DOHH2 (cell line): ENCODE measurements at regions not wholly inside any gene's neighbourhood (a gene's known extent, or its start where the extent isn't known, plus 50 kb on each side); places are given as distances from the start of the nearest gene placed in this dataset.

Experiments used
- H3F3A ChIP-seq: fragments of 200-600 bp; sonication (generic), shearing (Covaris generic); 2 replicates; pipeline ENCODE4 v1.6.0; 2016; ENCODE audit warnings: antibody characterized with exemption, mild to moderate bottlenecking; ENCODE audit not compliant: control insufficient read depth, insufficient read depth
- H3K27ac ChIP-seq: fragments of 200-600 bp; sonication (generic); 2 replicates; pipeline ENCODE4 v1.5.1; 2014; ENCODE audit warnings: low read depth, mild to moderate bottlenecking, low read length, moderate library complexity
- H3K27me3 ChIP-seq: fragments of 200-600 bp; sonication (generic); 2 replicates; pipeline ENCODE4 v1.6.1; 2014; ENCODE audit warnings: mild to moderate bottlenecking, low read length, mixed read lengths; ENCODE audit not compliant: control insufficient read depth
- H3K36me3 ChIP-seq: fragments of 200-600 bp; sonication (generic); 2 replicates; pipeline ENCODE4 v1.6.1; 2014; ENCODE audit warnings: mild to moderate bottlenecking, low read length, moderate library complexity, mixed read lengths; ENCODE audit not compliant: control insufficient read depth
- H3K4me1 ChIP-seq: fragments of 200-600 bp; sonication (generic); 2 replicates; pipeline ENCODE4 v1.6.1; 2014; ENCODE audit warnings: mild to moderate bottlenecking, low read length, mixed read lengths; ENCODE audit not compliant: control insufficient read depth
- H3K4me2 ChIP-seq: fragments of 200-600 bp; sonication (generic); 2 replicates; pipeline ENCODE4 v1.6.0; 2014; ENCODE audit warnings: mild to moderate bottlenecking, low read length, moderate library complexity
- H3K4me3 ChIP-seq: fragments of 200-600 bp; sonication (generic); 2 replicates; pipeline ENCODE4 v1.5.1; 2014; ENCODE audit warnings: mild to moderate bottlenecking, low read length, mixed read lengths
- H3K79me2 ChIP-seq: fragments of 200-600 bp; sonication (generic); 2 replicates; pipeline ENCODE4 v1.6.1; 2014; ENCODE audit warnings: mild to moderate bottlenecking, low read length, mixed read lengths; ENCODE audit not compliant: control insufficient read depth
- H3K9me2 ChIP-seq: fragments of 200-600 bp; sonication (generic); replicated peaks from 2 replicates; pipeline ENCODE4 v1.6.1; 2014; ENCODE audit warnings: mild to moderate bottlenecking, low read length, mixed read lengths; ENCODE audit not compliant: control insufficient read depth
- H3K9me3 ChIP-seq: fragments of 200-600 bp; sonication (generic); 2 replicates; pipeline ENCODE4 v1.6.1; 2014; ENCODE audit warnings: antibody characterized with exemption, low read length, mixed read lengths; ENCODE audit not compliant: control insufficient read depth, insufficient read depth
- H4K20me1 ChIP-seq: fragments of 200-600 bp; sonication (generic); 2 replicates; pipeline ENCODE4 v1.6.0; 2014; ENCODE audit warnings: low read depth, mild to moderate bottlenecking, antibody characterized with exemption, low read length, moderate library complexity; ENCODE audit not compliant: control insufficient read depth, insufficient read depth
- EZH2phosphoT487 ChIP-seq: fragments of 200-600 bp; sonication (generic); IDR thresholded peaks from 2 replicates; pipeline ENCODE4 v1.6.1; 2017; ENCODE audit warnings: borderline replicate concordance, mild to moderate bottlenecking, antibody characterized with exemption, low read length, moderate library complexity, mixed read lengths
- TF ChIP-seq, protein P1 (sequence below): fragments of 200-600 bp; sonication (generic); IDR thresholded peaks from one replicate; pipeline ENCODE4 v1.5.1; 2014; ENCODE audit warnings: antibody characterized with exemption, mild to moderate bottlenecking, low read depth, low read length; ENCODE audit not compliant: poor library complexity, severe bottlenecking

DNA sequence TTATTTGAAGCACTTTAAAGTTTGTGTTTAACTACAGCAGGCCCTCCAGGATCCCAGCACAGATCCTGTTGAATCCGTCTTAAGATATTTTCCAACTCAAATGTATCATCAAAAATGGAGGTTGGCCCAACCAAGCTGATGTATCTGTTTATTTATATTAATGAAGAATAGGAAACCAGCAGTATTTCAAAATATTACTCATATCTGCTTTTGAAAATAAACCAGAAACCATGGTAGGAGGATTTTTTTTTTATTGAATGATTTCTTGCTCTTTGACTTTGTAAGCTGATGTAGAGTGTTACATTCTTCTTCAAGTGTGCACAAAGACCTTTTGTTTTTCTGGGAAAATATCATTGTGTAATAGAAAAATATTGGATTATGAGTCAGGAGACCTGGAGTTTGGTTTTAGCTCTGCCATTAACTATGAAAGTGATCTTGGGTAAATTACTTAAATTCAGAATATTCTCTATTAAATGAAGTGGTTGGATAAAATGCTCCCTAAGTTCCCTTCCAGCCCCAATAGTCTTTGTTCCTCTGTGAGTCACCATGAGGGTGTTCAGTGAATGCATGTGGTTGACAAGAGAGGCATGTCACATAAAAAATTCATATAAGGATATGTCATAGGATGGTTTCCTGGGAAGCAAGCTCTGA lies 221.3 kb upstream of the GAP43 start:
- H3K27me3 ChIP-seq, result no peaks in the 10 kb centered on the region
- H3K79me2 ChIP-seq, result no peaks in the 10 kb centered on the region
- no peaks in the 10 kb centered on the region for H3K9me2 ChIP-seq
- H3K9me3 ChIP-seq, result no peaks in the 10 kb centered on the region
- H3F3A ChIP-seq, result no peaks in the 10 kb centered on the region
- TF ChIP-seq EZH2phosphoT487, result no peak
- TF ChIP-seq, protein P1, sequence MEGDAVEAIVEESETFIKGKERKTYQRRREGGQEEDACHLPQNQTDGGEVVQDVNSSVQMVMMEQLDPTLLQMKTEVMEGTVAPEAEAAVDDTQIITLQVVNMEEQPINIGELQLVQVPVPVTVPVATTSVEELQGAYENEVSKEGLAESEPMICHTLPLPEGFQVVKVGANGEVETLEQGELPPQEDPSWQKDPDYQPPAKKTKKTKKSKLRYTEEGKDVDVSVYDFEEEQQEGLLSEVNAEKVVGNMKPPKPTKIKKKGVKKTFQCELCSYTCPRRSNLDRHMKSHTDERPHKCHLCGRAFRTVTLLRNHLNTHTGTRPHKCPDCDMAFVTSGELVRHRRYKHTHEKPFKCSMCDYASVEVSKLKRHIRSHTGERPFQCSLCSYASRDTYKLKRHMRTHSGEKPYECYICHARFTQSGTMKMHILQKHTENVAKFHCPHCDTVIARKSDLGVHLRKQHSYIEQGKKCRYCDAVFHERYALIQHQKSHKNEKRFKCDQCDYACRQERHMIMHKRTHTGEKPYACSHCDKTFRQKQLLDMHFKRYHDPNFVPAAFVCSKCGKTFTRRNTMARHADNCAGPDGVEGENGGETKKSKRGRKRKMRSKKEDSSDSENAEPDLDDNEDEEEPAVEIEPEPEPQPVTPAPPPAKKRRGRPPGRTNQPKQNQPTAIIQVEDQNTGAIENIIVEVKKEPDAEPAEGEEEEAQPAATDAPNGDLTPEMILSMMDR, result no peak
- no peaks in the 10 kb centered on the region for H4K20me1 ChIP-seq
- no peak overlapping the region for H3K27ac ChIP-seq
- no peak overlapping the region for H3K4me2 ChIP-seq
- H3K36me3 ChIP-seq, result no peaks in the 10 kb centered on the region
- no peaks in the 10 kb centered on the region for H3K4me1 ChIP-seq
- H3K4me3 ChIP-seq, result no peak overlapping the region

GRCh38 chr3:115402651-115403050 lies 220.7 kb upstream of the GAP43 start:
- H3K79me2 ChIP-seq, result no peaks in the 10 kb centered on the region
- no peaks in the 10 kb centered on the region for H3K27me3 ChIP-seq
- no peak overlapping the region for H3K4me2 ChIP-seq
- H3F3A ChIP-seq, result no peaks in the 10 kb centered on the region
- no peaks in the 10 kb centered on the region for H3K36me3 ChIP-seq
- H3K9me3 ChIP-seq, result no peaks in the 10 kb centered on the region
- no peaks in the 10 kb centered on the region for H3K9me2 ChIP-seq
- H3K4me1 ChIP-seq, result no peaks in the 10 kb centered on the region
- no peaks in the 10 kb centered on the region for H4K20me1 ChIP-seq
- no peak overlapping the region for H3K4me3 ChIP-seq
- TF ChIP-seq EZH2phosphoT487, result no peak
- TF ChIP-seq, protein P1, result no peak
- H3K27ac ChIP-seq, result no peak overlapping the region

DNA sequence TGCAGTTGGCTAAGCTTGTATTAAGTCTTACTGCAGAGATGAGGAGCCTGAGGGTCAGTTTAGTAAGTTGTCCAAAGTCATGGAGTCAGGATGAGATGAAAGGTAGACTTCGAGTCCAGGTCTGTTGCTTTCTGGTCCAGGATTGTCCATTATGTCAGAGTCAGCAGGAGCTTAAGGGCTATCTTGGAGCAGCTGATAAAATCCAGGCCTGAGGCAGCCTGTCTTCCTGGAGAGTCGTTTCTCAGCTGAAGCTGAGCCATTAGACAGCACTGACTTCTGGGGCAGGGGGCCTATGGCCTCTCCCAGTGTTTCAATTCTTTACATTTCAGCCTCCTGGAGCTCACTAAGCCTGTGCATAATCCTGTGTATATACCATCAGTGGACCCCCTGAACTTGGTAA lies 219.5 kb upstream of the GAP43 start:
- Histone ChIP-seq H4K20me1 (no peaks in the 10 kb centered on the region), H3K4me2 (no peak overlapping the region), H3K27me3 (no peaks in the 10 kb centered on the region), H3F3A (no peaks in the 10 kb centered on the region), H3K9me3 (no peaks in the 10 kb centered on the region), H3K4me3 (no peak overlapping the region), H3K36me3 (no peaks in the 10 kb centered on the region), H3K79me2 (no peaks in the 10 kb centered on the region), H3K9me2 (no peaks in the 10 kb centered on the region), H3K4me1 (no peaks in the 10 kb centered on the region), H3K27ac (no peak overlapping the region)
- no peak for TF ChIP-seq EZH2phosphoT487
- TF ChIP-seq, protein P1, result no peak
